CD4-positive, alpha-beta T cell treated with Interleukin-17A for 1 hour (primary cell): ENCODE measurements at regions not wholly inside any gene's neighbourhood (a gene's known extent, or its start where the extent isn't known, plus 50 kb on each side); places are given as distances from the start of the nearest gene placed in this dataset.
"Not testable (repeated sequence)": the region's sequence is repeated elsewhere in the genome, so short reads cannot be mapped to it uniquely, and the experiment has no call there.

Source experiments
- DNase-seq: peaks from one replicate; pipeline ENCODE4 v3.0.0-alpha.2; 2020

- no peak for DNase-seq
Observed at GRCh38 chr5:92215116-92215515, 832.0 kb upstream of the ARRDC3 start.

- DNase-seq: no peak
Observed at GRCh38 chr5:92208265-92208664, 825.1 kb upstream of the ARRDC3 start.

GRCh38 chr5:92207151-92207550 lies 824.0 kb upstream of the ARRDC3 start:
- DNase-seq: no peak

GRCh38 chr5:92206681-92207080 lies 823.6 kb upstream of the ARRDC3 start:
- no peak for DNase-seq

- DNase-seq: not testable (repeated sequence)
Observed at GRCh38 chr5:92199035-92199434, 815.9 kb upstream of the ARRDC3 start.

GRCh38 chr5:92181656-92182055 lies 798.5 kb upstream of the ARRDC3 start:
- DNase-seq: no peak

GRCh38 chr5:92180391-92180790 lies 797.3 kb upstream of the ARRDC3 start:
- DNase-seq: no peak

GRCh38 chr5:92179651-92180050 lies 796.5 kb upstream of the ARRDC3 start:
- DNase-seq: no peak

- no peak for DNase-seq
Observed at GRCh38 chr5:92177926-92178487, 794.9 kb upstream of the ARRDC3 start.

- no peak for DNase-seq
Observed at GRCh38 chr5:92163906-92164305, 780.8 kb upstream of the ARRDC3 start.

- DNase-seq: no peak
Observed at GRCh38 chr5:92147798-92148197, 764.7 kb upstream of the ARRDC3 start.

GRCh38 chr5:92147266-92147665 lies 764.1 kb upstream of the ARRDC3 start:
- no peak for DNase-seq

- DNase-seq: no peak
Observed at GRCh38 chr5:92145852-92146251, 762.7 kb upstream of the ARRDC3 start.

GRCh38 chr5:92144824-92145223 lies 761.7 kb upstream of the ARRDC3 start:
- no peak for DNase-seq

GRCh38 chr5:92132294-92132908 lies 749.3 kb upstream of the ARRDC3 start:
- DNase-seq: not testable (repeated sequence)

- DNase-seq: no peak
Observed at GRCh38 chr5:92126182-92126581, 743.1 kb upstream of the ARRDC3 start.

GRCh38 chr5:92119110-92119509 lies 736.0 kb upstream of the ARRDC3 start:
- no peak for DNase-seq

GRCh38 chr5:92106808-92107207 lies 723.7 kb upstream of the ARRDC3 start:
- DNase-seq: no peak

- DNase-seq: no peak
Observed at GRCh38 chr5:92104126-92104525, 721.0 kb upstream of the ARRDC3 start.

GRCh38 chr5:92102313-92102712 lies 719.2 kb upstream of the ARRDC3 start:
- DNase-seq: no peak

- no peak for DNase-seq
Observed at GRCh38 chr5:92092239-92092638, 709.1 kb upstream of the ARRDC3 start.

- DNase-seq: no peak
Observed at GRCh38 chr5:92086059-92086811, 703.1 kb upstream of the ARRDC3 start.

- no peak for DNase-seq
Observed at GRCh38 chr5:92081958-92082712, 699.0 kb upstream of the ARRDC3 start.

GRCh38 chr5:92070786-92071185 lies 687.7 kb upstream of the ARRDC3 start:
- DNase-seq: no peak
